ENCODE measurements at regions not wholly inside any gene's neighbourhood (a gene's known extent, or its start where the extent isn't known, plus 50 kb on each side); places are given as distances from the start of the nearest gene placed in this dataset.

DNA sequence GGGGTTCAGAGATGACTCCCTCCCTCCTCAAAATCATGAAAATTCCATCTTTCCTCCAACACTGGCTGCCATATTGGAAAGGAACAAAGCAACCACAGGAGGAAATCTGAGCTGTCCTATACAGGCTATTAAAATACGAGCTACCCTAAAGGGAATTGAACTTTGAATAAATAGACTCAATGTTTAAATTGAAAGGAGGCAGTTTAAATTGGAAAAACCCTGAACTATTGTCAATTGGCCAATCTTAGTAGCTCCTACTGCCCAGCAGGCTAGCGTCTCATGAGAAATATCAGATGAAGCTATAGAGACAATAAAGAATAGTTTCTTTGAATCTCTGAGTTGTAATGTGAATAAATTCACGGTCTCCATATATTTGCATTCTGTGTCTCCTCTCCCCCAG, 85.4 kb upstream of the KCNE2 start:
- TF ChIP-seq CTCF (optimal IDR thresholded peaks at IDR 0.05 in 1 of 3, IDR thresholded peaks at IDR 0.05 in 1 of 3, conservative IDR thresholded peaks at IDR 0.05 in 1 of 3; ENCODE audit: extremely low read depth in 1 of 3, insufficient read depth in 2 of 3, low read length in 3 of 3) (no peak), EZH2 (IDR thresholded peaks at IDR 0.05; ENCODE audit: low read length) (no peak)

All from keratinocyte (primary cell).